Stimulated activated CD8-positive, alpha-beta memory T cell treated with anti-CD3 and anti-CD28 coated beads, Interleukin-15, amount 100 ng/mL, for 48 hours (primary cell): ENCODE measurements at regions not wholly inside any gene's neighbourhood (a gene's known extent, or its start where the extent isn't known, plus 50 kb on each side); places are given as distances from the start of the nearest gene placed in this dataset.

Source experiments
- DNase-seq, 2 donors: peaks; one replicate each; pipeline ENCODE4 v3.0.0-alpha.2; 2020; ENCODE audit warnings: low read depth in 2 of 2

DNA sequence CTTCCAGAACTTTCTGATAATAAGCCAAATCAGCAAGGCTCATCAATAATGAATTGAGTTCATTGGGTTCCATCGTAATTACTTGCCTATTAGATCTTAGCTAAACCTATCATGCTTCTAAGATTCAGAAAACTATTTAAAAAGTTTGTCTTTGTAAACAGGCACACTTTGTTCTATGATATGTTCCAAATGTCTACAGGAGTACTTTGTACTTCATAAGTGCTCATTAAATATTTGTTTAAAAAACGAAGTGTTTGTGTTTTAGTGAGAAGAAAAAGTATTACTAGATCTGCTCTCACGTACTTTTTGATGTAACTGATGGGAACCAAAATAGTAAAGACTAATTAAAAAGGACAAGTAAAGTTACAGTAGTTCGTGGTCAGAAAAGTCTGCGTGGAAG lies 172.8 kb upstream of the FLRT2 start:
- no peak for DNase-seq

DNA sequence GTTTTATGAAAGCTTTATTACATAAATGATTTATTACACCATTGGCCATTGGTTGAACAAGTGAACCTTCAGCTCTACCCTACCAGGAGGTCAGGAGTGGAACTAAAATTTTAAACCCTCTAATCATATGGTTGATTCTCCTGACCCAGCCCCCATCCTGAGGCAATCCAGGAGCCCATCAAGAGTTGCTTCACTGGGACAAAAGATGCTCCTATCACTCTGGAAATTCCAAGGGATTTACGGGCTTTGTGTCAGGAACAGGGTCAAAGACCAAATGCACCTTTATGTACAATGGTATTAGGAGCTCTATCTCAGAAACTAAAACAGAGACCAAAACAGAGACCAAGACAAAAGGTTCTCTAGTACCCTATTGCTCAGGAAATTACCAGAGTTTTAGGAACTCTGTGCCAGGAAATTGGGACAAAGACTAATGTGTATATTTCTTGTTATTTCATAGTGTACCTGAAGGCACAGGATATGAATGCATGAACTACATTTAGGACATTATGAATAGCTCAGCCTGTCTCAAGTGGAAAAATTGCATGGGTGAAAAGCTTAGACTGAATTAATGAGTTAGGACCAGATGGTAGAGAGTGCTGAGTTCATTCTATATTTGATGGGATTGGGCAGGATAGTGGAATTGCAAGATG lies 171.7 kb upstream of the FLRT2 start:
- DNase-seq: no peak

DNA sequence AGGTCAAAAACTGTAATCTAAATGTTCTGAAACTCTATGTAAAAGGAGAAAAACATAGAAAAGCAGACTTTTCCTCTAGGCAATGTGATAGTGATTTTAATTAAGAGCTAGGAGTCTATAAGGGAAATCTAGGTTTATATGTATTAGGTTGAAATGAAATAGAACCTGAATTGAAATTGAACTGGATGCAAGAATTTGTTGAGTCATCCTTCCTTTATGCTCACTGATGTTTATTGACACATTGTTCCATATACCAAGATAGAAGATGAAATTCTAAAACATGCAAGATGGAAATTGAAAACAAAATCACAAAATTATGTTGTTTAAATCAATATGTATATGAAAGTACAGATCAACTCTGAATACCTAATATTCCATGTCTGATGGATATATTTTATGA lies 170.4 kb upstream of the FLRT2 start:
- no peak for DNase-seq

DNA sequence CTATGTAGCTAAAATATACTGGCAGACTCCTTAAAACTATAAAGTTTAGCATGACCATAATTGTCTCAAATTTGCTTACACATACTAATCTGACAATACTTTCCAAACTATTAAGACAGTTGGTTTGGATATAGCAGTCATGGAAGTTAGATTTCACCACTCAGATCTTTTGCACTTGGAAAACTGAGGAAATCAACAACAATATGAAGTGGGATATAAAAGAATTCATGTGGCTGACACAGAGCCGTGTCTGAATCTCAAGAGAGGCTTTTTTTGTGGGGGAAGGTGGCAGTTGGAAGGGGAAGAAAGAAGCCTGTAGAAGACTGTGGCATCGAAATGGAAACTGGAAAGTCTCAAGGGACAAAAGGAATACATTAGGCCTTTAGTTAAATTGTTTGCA lies 166.6 kb upstream of the FLRT2 start:
- no peak for DNase-seq

DNA sequence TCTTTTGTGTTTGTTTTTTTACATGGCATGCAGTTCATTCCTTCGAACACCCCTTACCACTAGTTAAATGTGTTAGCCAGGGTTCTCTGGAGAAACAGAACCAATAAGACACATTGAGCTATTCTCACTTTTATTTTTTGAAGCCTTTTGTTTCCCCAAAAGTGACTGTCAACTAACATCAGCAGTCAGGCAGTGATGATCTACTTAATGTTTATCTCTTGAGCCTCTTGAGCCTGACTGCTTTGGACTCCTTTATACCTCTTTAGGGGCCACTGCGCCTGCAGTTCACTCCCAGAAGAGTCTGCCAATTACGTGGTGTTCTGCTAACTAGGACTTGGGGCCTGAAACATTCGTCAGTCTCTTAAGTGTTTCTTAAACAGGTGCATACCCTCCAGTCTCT lies 163.7 kb upstream of the FLRT2 start:
- no peak for DNase-seq

DNA sequence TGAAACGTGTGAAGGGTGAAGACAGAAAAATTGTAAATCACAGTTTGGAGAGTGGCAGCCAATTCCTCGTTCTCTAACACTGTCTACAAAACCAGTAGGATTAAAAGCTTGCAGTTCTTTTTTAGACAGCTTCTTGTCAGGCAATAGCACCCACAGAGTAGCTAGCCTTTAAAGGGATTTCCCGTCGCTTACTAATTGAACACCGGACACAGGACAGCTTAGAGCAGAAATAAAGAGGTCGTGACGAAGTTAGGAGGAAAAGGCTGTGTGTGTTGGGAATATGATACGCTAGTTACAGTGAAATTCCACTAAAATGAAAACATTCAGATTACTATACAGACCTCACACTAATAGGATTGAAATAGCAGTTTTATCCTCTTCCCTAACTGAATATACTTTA lies 149.1 kb upstream of the FLRT2 start:
- no peak for DNase-seq

DNA sequence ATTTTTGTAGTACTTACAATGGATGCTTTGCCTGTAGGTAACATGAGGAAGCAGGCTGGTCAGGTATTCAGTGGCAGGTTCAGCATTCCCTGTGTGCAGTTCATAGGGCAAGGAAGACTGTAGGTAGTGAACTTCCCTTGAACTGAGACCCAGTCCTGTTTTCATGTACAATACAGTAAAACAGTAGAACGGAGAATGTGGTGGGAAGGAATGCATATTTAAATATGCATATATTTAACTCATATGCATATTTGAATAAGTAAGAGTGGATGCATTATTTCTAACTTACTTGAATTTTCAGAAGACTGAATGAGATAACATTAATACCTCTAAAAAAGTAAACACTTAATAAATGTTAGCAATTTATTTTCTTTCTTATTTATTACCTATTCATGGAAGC lies 147.6 kb upstream of the FLRT2 start:
- no peak for DNase-seq

DNA sequence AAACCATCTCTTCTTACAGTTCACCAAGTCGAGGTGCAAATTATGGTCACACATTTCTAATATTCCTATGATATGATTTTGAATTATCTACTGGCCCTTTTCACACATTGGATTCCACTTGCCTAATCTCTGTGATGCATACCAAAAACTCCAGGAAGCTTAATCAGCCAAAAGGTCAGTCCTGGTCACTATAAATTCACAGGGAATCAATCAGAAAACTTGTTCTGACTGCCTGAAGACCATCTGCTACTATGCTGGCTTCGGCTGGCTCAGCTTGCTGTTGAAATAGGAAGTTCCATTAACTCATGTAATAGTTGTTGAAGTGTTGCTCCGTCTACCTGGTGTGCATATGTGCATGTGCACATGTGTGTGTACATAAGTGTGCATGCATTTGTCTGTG lies 142.8 kb upstream of the FLRT2 start:
- no peak for DNase-seq

DNA sequence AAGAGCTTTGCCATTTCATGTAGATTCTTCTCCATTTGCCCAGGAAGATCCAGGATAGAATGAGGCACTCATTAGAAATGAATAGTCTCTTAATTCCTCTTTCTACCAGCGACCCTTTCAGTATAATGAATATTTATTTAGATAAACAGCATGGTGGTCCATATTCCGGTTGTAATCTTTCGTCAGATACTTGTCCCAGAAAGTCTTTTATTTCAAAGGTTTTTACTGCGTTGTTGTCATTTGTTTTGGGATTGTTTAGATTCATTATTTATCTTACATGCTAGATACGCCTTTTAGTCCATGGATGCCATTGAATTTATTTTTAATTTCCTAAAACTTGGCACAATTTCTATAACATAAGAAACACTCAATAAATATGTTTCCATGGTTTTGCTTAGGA lies 139.7 kb upstream of the FLRT2 start:
- no peak for DNase-seq

DNA sequence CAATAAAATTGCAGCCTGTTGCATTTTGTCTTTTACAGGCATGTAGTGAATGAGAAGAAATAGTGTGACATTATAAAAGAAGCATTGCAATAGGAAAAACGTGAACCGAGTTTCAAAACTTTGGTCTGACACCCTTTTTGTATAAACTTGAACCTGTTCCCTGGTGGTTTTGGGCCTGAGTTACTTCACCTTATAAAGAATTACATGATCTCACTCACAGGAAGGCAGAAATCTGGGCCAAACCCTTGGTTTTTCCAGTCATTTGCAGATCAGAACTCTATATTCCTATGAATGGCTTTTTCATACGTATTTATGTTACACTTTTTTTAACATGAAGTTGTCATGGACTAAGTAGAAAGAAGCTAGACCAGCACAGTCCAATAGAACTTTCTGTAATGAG lies 138.5 kb upstream of the FLRT2 start:
- DNase-seq: no peak

DNA sequence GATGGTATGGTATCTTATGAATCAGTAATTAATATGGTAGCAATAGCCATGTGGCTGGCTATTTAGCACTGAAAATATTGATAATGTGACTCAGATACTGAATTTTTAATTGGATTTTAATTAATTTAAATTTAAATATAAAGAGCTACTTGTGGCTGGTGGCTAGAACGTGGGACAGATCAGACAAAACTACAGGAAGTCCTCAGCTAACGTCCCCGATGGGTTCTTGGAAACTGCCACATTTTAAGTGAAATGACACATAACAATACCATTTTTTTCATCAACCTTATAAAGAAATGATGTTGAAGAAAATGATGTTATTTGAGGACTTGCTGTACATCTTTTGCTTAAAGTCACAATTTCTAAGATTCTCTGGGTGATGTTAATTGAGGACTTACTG lies 138.1 kb upstream of the FLRT2 start:
- DNase-seq: no peak

DNA sequence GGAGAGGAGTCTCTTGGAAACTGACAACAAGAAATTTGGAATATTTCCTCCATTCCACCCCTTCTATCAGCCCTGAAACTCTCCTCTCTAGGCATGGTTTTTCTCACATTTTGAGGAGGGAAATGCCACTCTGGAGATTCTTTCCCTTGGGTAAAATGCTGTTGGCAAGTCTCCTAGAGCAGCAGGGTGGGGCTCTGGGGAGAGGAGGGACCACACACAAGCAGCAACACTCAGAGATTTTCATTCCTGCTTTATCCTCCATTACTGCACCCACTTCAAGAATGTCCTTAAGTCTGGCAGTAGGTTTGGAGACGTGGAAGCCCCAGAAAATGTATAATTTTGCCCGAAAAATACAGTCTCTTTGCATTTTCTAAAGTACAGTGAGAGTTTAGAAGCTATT lies 130.8 kb upstream of the FLRT2 start:
- DNase-seq: no peak

DNA sequence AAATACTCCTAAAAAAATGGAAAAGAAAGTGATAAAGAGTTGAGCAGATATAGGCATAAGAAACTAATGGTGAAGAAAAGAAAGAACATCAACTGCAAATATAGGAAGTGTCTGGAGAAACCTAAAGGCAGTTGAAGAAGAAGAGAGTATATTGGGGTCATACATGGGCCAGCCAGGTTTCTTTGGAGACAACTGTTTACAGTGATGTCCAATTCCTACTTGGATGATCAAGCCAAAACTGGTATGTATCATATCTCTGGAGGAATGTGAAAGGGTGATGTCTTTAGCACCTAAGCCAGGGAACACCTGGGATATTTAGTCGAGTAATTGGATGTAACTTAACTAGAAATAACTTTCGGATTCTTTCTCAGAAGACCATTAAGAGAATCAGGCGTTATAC lies 129.3 kb upstream of the FLRT2 start:
- no peak for DNase-seq

DNA sequence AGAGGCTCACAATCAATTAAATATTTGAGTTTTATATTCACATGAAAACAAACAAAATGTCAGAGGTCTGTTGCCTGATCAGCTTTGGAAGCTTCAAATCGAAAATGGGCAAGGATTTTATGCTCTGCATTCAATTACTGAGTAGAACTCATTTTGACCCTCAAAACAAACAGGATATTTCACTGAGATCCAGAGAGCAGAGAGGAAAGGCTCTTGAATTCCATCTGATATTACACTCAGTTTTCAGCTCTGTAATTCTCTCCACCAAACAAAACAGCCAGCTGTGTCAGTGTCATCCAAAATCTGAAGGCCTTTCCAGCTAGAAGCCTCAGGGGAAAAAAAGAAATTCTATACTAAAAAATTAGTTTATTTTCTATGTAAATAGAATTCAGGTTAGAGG lies 128.6 kb upstream of the FLRT2 start:
- DNase-seq: no peak

DNA sequence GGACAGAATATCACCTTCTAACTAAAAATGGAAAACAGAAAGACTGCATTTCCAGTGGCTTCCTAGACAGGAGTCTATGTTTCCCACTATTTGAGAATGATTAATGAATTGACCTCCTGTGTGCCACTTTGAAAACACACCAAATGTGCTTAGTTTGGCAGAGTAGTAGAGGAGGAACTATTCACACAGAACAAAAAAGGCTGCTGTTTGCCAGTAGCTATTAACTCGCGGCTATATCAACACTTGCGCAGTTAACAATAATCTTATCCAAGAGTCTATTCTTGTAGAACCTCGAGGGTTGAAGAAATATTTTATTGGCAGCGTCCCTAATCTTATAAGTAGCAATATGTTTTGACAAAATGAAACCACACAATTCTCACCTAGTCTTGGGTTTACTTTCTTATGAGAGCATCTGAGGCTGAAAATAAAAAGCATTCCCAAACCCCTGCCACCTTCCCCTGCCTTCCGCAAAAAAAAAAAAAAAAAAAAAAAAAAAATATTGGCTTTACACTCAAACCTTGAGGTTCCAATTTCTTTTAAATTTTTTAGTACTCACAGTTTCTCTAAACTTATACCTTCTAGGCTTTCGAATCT lies 127.3 kb upstream of the FLRT2 start:
- no peak for DNase-seq

DNA sequence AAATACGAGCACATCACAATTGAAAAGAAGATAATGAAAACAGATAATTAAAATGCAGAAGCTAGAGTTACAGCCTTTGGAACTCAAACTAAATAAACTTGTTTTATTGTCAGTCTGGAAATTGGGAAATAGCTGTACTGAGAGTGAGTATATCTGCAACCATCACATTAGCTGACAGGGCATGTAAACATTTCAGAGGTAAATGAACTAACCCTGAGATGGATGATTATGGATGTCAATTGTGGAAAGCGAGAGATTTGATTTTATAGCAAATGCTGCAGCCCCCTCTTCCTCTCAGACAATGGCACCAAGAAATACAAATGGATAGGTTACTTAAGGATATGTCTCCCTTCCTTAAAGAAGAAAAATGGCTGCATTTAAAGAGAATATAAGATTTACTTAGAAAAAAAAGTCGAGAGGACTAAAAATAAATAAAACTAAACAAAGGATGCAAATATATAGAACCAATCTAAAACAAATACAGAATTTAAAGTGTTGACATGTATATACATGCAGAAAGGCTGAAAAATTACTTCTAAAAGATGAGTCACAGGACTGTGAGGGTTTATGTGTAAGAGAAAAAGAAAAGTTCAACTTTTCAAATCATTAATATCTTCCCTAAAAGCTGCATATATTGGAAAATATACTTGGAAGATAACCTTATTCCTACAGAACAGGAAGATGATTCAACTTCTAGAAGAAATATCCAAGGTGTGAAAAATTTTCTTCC lies 120.3 kb upstream of the FLRT2 start:
- no peak for DNase-seq

DNA sequence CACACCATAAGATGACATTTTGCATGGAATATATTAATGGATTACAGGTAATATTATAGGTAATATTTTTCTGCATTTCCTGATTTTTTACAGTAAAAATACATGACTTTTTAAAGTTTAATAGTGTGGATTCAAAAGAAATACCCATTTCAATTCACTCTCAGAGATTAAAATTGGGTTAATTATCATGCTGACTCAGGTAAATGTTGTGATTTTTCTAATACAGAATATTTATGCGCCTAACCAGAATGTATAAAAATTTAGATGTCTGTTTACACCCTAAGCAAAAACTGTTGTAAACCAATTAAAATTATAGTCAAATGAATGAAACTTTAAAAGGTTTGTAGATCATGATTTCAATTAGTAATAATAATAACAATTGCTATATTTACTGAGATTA lies 117.2 kb upstream of the FLRT2 start:
- DNase-seq: no peak

DNA sequence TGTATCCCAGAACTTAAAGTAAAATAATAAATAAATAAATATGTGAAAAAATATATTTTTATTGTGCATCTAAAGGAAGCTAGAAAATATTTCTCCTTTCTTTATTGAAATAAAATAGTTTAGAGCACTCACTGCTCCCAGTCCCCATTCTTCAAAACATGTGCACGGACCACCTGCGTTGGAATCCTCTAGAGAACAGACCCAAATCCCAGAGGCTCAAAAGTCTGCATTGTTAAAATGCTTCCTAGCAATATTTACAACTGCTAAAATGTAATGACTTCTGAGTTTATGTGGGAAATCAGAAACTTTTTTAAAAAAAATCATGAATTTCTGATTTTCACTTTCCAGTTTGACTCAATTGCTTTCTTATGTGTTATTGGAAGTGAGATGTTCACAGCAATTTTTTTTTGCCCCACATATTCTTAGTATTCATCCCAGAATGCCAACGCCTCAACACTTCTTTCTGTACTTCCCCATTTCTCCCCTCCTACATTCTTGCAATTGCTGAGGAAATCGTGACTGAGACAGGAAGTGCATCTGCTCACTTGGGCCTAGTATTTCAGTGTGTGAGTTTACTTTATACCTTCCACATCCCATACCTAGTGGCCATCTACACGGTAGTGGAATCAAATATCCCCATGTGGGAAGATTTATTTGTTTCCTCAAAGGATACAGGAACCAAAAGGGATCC lies 116.0 kb upstream of the FLRT2 start:
- no peak for DNase-seq

DNA sequence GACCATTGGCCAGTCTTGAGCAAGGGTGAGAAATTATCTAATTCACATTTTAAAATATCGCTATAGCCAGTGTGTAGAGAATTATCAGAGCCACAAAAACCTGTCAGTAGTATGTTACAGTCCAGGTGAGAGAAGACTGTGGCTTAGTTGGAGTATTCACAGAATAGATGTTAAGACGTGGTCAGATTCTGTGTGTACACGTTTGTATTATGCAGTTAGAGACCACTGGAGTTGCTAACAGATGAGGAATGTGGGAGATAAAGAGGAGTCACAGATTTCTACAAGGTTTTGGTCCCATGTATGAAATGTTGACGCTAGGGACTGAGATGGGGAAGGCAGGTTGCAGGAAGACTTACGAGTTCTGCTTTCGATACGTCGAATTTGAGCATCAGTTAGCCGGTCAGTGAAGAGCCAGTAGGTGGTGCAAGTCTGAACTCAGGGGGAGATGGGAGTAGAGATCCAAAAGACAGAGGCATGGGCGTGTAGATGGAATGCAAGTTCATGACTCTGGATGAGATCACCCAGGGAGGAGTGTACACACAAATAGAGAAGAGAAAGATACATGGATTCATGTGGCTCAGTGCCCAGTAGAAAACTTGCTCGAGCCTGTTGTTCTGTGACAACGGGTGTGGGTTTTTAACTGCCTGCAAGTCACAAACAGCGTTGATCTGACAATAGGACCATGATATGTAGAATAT lies 114.8 kb upstream of the FLRT2 start:
- DNase-seq: no peak

DNA sequence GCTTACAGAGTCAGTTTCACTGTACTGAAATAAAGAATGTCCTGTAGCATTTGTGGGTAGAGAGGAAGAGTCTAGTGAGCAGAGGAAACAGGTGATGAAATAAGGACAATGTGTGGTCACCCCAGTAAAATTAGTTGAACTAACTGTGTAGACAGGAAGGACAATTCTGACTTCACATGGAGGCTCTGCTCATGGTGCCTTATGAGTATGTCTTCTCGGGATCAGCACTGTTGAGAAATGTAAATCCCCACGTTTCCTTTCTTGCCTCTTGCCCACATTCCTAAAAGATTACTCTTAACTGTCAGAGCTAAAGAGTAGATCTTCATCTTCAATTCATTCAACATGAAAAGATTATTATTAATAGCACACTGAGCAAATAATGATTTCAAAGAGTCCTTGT lies 113.2 kb upstream of the FLRT2 start:
- no peak for DNase-seq

DNA sequence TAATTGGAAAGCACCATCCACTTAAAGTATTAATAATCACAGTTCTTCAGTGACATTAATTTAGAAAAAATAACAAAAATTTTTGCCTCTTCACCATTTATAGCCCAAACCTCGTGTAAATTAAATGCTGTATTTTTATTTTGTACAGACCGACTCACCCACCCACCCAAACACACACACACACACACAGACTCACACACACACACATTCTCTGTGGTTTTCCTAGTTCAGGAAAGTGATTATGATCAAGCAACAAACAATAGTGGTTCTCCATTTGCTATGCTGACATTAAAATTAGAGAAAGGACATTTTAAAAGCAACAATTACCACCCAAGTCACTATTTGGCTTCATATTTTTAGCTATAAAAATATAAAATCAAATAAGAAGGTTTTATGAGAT lies 112.5 kb upstream of the FLRT2 start:
- no peak for DNase-seq

DNA sequence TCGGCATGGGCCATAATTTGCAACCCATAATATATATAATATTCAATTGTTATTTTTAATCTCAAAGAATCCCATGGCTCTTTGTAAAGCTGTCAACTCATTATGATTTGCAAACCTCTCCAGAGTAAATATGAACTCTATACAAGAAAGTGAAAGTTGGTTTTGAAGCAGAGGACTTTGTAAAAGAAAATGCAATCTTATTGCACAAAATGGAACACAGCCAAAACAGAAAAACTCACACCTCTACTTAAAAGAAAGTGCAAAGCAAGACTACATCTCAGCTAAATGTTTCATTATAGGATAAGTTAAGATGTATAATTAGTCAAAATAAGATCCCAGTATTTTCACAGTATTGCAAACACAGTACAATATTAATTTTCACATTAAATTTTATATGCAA lies 111.2 kb upstream of the FLRT2 start:
- no peak for DNase-seq
